GM19455 (cell line): ENCODE measurements at regions not wholly inside any gene's neighbourhood (a gene's known extent, or its start where the extent isn't known, plus 50 kb on each side); places are given as distances from the start of the nearest gene placed in this dataset.
"Not testable (repeated sequence)": the region's sequence is repeated elsewhere in the genome, so short reads cannot be mapped to it uniquely, and the experiment has no call there.

Experiments used
- ATAC-seq: cut with Tn5 transposase; IDR thresholded peaks from one replicate; pipeline ENCODE4 v1.9.1; 2021; ENCODE audit not compliant: unreplicated experiment

DNA sequence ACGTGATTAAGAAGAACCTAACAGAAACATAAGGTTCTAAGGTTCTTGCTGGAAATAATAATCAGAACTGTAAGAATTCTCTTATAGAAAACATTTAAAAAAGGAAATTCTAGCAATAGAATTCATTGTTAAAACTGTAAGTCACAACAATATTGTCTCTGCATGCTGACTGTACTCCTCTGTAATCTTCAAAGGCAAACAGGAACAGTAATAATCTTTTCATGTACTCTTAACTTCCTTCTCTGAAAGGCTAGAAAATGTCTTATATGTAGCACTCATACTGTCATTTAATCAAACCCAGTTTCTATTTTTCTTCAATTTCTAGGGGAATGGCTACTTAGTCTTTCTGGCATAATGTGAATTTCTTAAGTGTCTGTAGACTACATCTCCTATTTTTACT lies 103.5 kb upstream of the AGAP9 start:
- ATAC-seq, result not testable (repeated sequence)

DNA sequence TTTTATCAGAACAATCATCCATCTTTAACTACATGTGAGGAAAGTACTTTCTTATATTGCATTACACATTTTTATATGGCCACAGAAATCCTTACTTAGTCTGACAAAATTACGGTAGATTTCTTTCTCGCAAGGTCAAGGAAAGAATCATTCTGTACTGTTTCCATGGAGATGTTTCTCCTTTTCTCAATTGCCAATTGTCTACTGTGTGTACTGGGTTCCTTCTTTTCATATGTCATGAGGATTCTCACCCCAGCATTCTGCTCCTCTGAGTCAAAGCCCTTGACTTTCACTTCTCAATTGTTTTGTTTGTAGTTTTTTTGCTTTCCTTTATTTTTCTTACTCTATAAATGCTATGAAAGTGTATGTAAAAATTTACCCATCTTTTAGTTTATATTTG lies 99.3 kb upstream of the AGAP9 start:
- not testable (repeated sequence) for ATAC-seq

GRCh38 chr10:47619300-47620012 lies 96.0 kb upstream of the AGAP9 start:
- ATAC-seq, result not testable (repeated sequence)

- ATAC-seq, result not testable (repeated sequence)
Measured at GRCh38 chr10:47609311-47609710, 85.9 kb upstream of the AGAP9 start.

DNA sequence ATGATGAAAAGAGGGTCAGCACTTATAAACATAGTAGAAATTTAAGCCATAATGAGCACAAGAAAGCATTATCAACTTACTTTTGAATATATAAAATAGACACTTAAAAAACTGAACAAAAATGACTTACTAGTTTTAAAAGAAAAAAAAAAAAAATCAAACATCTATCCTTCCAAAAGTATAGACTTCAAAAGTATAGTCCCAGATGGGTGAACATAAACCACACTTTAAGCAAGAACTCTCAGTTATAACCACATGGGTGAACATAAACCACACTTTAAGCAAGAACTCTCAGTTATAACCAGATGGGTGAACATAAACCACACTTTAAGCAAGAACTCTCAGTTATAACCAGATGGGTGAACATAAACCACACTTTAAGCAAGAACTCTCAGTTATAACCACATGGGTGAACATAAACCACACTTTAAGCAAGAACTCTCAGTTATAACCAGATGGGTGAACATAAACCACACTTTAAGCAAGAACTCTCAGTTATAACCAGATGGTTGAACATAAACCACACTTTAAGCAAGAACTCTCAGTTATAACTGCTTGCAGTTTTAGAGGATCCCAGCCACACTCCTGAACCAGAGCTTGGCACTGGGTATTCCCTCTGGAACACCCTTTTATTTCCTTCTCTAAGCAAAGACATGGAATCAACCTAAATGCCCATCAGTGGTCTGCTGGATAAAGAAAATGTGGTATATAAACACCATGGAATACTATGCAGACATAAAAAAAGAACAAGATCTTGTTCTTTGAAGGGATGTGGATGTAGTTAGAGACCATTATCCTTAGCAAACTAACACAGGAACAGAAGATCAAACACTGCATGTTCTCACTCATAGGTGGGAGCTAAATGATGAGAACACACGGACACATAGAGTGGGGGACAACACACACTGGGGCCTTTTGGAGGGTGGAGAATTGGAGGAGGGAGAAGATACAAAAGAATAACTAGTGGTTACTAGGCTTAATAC lies 82.6 kb upstream of the AGAP9 start:
- ATAC-seq, result not testable (repeated sequence)

DNA sequence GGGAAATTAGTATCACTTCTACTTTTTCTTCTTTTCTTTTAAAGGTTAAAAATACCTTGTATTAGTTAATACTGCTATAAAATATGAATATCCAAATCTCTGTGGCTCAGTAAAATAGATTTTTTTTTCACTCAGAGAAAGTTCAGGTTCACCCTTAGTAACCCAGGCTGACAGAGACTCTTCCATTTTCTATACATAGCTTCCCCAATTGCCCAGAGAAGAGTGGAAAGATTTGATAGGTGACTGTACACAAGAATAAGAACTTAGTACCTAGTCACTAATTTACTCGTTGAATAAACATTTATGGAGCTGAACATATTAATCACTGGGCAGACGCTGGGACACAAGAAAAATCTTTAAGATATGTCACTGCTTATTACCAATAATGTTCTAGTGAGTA lies 77.2 kb upstream of the AGAP9 start:
- not testable (repeated sequence) for ATAC-seq

DNA sequence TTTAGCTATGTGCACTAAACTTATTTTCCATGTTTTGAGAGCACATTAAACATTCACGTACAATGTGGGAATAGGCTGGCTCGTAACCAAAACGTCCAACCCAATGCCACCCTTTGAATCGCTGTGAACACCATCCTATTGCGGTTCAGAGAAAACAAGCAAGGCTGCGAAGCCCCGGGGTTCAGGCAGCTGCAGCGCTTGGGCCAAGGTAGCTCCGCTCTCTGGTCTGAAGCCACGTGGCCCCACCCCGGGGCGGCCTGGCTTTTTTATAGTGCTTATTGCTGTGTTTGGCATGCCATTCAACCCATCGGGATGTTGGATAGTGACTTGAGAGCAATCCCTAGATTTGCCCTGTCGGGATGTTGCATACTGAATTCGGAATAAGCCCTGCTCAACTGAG lies 76.7 kb upstream of the AGAP9 start:
- ATAC-seq, result not testable (repeated sequence)

- ATAC-seq, result not testable (repeated sequence)
Measured at GRCh38 chr10:47599657-47600056, 76.2 kb upstream of the AGAP9 start.

DNA sequence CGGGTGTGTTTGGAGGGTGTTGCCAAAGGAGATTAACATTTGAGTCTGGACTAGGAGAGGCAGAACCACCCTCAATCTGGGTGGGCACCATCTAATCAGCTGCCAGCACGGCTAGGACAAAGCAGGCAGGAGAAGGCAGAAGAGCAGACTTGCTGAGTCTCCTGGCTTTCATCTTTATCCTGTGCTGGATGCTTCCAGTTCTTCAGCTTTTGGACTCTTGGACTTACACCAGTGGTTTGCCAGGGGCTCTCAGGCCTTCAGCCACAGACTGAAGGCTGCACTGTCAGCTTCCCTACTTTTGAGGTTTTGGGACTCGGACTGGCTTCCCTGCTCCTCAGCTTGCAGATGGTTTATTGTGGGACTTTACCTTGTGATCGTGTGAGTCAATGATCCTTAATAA lies 70.4 kb upstream of the AGAP9 start:
- not testable (repeated sequence) for ATAC-seq

GRCh38 chr10:47593129-47593528 lies 69.7 kb upstream of the AGAP9 start:
- ATAC-seq, result not testable (repeated sequence)

DNA sequence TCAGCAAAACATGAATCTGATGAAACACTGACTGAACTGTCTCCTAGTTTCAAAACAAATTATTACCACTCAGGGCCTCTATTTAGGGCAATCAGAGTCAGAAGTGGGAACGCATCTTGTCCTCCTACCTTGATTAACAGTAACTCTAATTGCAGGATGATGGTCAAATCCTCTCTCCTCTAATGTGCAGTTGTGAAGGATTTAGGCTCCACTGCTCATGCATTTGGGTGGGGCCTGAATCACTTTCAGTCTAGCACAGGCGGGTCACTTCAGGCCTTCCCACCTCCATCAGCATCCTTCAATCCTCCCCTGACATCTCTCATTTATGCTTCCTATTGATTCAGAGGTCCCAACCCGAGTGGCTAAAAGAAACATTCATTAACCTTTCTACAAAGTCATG lies 67.5 kb upstream of the AGAP9 start:
- not testable (repeated sequence) for ATAC-seq

DNA sequence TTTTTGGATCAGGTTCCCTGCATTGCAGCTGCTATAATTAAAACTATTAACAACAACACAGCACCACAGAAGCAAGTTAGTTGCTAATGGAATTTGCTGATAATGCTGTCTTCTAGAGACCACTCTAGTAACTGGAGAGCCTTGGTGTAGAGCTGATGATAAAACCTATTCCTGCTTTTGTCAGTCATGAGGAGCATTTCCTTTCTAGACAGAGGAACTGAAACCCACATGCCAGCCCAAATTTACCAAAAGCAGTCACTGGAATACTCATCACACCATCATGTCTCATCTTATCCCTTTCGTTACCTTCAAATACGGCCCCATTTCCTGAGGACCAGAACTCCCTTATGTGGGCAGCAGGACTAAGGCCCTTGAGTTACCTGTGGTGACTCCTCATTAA lies 67.1 kb upstream of the AGAP9 start:
- ATAC-seq, result not testable (repeated sequence)

DNA sequence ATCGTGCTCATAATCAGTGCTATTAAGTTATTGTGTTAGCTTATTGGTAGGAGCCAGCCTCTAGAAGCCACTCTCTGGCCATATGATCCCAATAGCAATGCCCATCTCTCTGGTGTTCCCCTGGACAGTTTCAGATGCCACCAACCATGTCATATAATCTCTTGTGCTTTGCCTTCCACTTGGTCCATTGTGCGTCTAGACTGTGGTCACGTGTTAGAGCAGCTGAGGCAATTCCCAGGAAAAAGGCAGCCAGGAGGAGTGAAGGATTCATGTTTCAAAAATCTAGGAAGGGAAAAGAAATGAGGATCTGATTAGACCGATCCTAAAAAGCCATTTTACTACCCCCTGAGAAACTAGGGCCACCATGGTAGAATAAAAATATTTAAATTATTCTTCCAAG lies 58.6 kb upstream of the AGAP9 start:
- not testable (repeated sequence) for ATAC-seq

GRCh38 chr10:47580063-47580462 lies 56.6 kb upstream of the AGAP9 start:
- ATAC-seq, result not testable (repeated sequence)

DNA sequence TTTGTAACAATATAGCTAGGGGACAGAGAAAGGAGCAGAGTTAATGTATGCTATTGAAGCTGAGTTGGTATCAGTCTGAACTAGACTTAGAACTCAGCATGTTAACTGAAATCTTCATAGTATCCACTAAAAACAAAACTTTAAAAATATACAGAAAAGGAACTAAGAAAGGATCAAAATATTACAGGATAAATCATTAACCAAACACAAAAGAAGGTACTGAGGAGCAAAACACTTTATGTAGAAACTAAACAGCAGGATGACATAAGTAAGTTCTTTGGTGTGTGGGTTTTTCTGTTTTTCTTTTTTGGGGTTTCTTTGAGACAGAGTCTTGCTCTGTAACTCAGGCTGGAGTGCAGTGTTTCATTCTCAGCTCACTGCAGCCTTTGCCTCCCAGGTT lies 55.1 kb upstream of the AGAP9 start:
- not testable (repeated sequence) for ATAC-seq
